RWPE1 (cell line): ENCODE measurements at regions not wholly inside any gene's neighbourhood (a gene's known extent, or its start where the extent isn't known, plus 50 kb on each side); places are given as distances from the start of the nearest gene placed in this dataset.

Source experiments
- CTCF ChIA-PET: fragments of 350-600 bp; sonication (Branson Sonifier 250); formaldehyde crosslinking; extraction: SDS; loops from one replicate; lab custom pipeline; 2021; lab: Yijun Ruan, JAX
- POLR2A ChIA-PET: fragments of 400-600 bp; formaldehyde crosslinking; extraction: SDS; loops from one replicate; lab custom pipeline; 2020; ENCODE audit warnings: antibody characterized with exemption; ENCODE audit not compliant: low non-redundant PET; lab: Yijun Ruan, JAX
- DNase-seq: peaks from one replicate; pipeline ENCODE4 v3.0.0; 2012; ENCODE audit warnings: low spot score
- H3K27ac ChIP-seq: fragments of 450-650 bp; 2 replicates; pipeline ENCODE4 v1.5.1; 2017
- CTCF ChIP-seq: fragments of 450-650 bp; conservative IDR thresholded peaks from 2 replicates; pipeline ENCODE4 v1.5.1; 2017; ENCODE audit warnings: low read depth, mild to moderate bottlenecking

- CTCF ChIA-PET: interaction anchor here (0.7 kb wide), 2 partner anchors 27 to 177 kb away, joined by 3 to 5 read pairs; no protein-coding TSS in a partner anchor
- no peak for DNase-seq
- H3K27ac ChIP-seq: no peak overlapping the region
- no peak for TF ChIP-seq CTCF
- POLR2A ChIA-PET: no interaction called here
Observed at GRCh38 chr12:98198261-98198982, 317.0 kb upstream of the TMPO start.

DNA sequence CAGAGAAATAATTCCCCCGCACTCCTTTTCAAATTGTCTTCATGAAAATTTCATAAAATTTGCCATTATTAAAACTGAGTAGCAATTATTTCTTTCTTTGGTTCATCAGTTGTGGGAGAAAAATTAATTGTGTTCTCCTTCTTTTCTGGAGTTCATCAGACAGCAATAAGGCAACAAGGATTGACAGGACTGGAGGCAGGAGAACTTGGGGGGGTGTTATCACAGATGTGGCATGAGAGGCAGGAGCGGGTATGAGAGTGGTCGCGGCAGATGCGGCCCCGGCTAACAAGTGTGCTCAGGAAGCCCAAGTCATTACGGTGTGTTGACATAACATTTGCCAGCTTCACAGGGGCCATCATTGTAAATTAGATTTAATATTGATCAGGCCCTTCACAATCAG is 306.6 kb upstream of the TMPO start:
- ChIA-PET CTCF (no interaction called here), POLR2A (no interaction called here)
- TF ChIP-seq CTCF: no peak
- no peak for DNase-seq
- H3K27ac ChIP-seq: no peak overlapping the region

- H3K27ac ChIP-seq: no peak overlapping the region
- ChIA-PET CTCF (interaction anchor here (0.6 kb wide), 1 partner anchor 9 kb away, joined by 3 read pairs; no protein-coding TSS in a partner anchor), POLR2A (no interaction called here)
- no peak for TF ChIP-seq CTCF
- DNase-seq: no peak
Observed at GRCh38 chr12:98211909-98212695, 303.3 kb upstream of the TMPO start.

- POLR2A ChIA-PET: no interaction called here
Observed at GRCh38 chr12:98213556-98213955, 301.8 kb upstream of the TMPO start.

GRCh38 chr12:98217257-98217656 is 298.1 kb upstream of the TMPO start:
- TF ChIP-seq CTCF: no peak
- CTCF ChIA-PET: no interaction called here
- POLR2A ChIA-PET: no interaction called here

More at GRCh38 chr12:98213556-98213955, 301.8 kb upstream of the TMPO start:
- H3K27ac ChIP-seq: no peak overlapping the region
- no peak for TF ChIP-seq CTCF
- DNase-seq: no peak
- CTCF ChIA-PET: interaction anchor here (0.6 kb wide), 1 partner anchor 29 kb away, joined by 5 read pairs; no protein-coding TSS in a partner anchor

DNA sequence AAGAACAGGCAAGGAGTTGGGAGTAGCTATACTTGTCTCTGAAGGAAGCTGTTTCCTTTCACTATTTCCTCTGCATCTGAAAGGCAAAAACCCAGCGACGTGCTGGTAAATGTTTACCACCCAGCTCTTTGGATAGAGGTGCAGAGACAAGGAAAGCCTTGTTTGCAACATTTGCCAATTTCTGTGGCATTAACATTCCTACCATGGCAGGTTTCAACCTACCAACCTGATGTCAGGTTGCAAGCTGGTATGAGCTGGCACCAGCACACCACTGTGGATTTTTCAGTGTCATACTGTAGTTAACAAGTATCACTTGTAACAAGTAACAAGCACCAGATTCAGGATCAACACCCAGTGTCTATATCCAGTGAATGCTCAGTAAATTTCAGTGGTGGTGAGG is 294.8 kb upstream of the TMPO start:
- CTCF ChIA-PET: no interaction called here
- POLR2A ChIA-PET: no interaction called here
- TF ChIP-seq CTCF: no peak
- no peak for DNase-seq
- H3K27ac ChIP-seq: no peak overlapping the region

More at GRCh38 chr12:98217257-98217656, 298.1 kb upstream of the TMPO start:
- DNase-seq: no peak
- H3K27ac ChIP-seq: no peak overlapping the region
